HG03095 (cell line): ENCODE measurements at regions not wholly inside any gene's neighbourhood (a gene's known extent, or its start where the extent isn't known, plus 50 kb on each side); places are given as distances from the start of the nearest gene placed in this dataset.

ENCODE experiments used
- ATAC-seq: cut with Tn5 transposase; IDR thresholded peaks from one replicate; pipeline ENCODE4 v1.9.1; 2021; ENCODE audit warnings: moderate library complexity; ENCODE audit not compliant: unreplicated experiment

GRCh38 chr20:50339466-50339901, 148.9 kb downstream of the CEBPB start:
- no peak for ATAC-seq

GRCh38 chr20:50340541-50340940, 149.9 kb downstream of the CEBPB start:
- ATAC-seq, result no peak

DNA sequence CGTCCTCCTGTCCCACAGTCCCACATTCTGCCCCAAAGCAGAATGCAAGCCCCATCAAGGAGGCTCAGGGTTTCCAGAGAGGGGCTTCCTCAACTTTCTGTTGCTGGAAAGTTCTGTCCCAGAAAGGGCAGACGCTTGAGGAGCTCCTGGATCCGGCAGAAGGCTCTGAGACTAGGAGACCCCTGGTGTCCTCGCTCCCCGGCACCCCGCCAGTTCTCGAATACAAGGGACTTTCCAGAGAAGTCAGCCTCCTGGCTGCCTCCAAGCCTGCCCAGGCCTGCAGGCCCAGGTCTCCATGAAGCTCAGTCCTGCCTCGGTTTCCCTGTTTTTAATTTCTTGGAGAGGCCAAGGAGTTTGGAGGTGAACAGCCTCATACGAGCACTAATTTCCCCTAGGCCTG, 150.4 kb downstream of the CEBPB start:
- no peak for ATAC-seq

DNA sequence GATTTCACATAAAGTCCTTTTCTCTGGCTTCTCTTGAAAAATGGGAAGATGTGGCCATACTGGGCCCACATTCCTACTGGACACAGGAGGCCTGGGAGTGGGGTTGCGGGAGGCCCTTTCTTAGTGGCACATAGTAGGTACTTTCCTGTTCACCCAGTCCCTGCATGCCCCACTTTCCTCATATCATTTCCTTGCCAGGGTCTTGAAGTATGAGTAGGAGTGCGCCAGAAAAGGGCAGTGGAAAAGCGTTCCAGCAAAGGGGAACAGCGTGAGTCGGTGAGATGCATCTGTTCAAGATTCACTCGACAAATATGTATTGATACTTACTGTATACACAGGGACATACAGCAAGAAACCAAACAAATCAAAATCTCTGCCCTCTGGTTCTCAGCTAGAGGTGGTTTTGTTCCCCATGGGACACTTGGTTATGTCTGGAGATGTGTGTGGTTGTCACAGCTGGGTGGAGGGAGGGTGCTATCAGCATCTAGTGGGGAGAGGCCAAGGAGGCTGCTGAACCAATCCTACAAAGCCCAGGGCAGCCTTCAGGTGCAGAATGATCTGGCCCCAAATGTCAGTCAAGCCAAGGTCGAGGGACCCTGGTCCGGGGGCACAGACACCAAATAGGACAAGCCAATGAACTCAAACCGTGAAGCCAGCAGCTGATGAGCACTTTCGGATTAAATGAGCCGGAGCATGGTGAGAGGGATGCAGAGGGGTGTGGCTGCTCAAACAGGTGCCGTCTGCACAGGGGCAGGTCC, 151.4 kb downstream of the CEBPB start:
- ATAC-seq, result no peak

DNA sequence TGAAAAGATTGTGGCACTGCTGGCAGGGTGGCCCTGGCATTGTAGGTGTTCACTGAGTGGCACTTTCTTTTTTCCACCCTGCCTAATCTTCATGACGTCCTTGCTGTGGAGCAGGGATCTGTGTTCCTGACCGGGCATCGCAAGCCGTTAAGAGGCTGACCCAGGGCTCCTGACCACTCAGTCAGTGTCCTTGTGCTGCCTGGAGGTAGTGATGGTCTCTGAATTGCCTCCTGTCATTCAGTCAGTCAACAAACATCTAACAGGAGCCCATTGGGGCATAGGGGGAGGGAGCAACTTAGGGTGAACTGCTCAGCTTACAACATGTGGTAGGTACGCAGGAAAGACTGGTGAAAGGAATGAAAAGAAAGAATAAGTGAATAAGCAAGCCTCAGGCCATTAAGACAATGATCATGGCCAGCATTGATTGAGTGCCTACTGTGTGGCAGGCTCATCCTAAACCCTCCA, 152.0 kb downstream of the CEBPB start:
- no peak for ATAC-seq

DNA sequence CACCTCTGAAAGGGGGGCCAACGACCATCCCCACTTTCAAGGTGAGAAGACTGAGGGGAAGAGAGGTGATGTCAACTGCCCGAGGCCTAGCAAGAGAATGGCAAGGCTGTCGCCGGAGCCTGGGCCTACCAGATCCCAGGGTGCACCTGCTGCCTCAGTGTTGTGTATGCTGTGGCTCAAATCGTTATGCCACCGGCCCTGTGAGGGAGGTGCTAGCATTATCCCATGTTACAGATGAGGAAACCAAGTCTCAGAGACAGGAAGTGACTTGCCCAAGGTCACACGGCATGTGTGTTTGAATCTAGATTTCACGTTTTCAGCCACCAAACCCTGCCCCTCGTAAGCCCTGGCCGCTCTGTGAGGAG, 152.5 kb downstream of the CEBPB start:
- ATAC-seq, result no peak

- ATAC-seq, result no peak
Observed at GRCh38 chr20:50343490-50344179, 153.0 kb downstream of the CEBPB start.

DNA sequence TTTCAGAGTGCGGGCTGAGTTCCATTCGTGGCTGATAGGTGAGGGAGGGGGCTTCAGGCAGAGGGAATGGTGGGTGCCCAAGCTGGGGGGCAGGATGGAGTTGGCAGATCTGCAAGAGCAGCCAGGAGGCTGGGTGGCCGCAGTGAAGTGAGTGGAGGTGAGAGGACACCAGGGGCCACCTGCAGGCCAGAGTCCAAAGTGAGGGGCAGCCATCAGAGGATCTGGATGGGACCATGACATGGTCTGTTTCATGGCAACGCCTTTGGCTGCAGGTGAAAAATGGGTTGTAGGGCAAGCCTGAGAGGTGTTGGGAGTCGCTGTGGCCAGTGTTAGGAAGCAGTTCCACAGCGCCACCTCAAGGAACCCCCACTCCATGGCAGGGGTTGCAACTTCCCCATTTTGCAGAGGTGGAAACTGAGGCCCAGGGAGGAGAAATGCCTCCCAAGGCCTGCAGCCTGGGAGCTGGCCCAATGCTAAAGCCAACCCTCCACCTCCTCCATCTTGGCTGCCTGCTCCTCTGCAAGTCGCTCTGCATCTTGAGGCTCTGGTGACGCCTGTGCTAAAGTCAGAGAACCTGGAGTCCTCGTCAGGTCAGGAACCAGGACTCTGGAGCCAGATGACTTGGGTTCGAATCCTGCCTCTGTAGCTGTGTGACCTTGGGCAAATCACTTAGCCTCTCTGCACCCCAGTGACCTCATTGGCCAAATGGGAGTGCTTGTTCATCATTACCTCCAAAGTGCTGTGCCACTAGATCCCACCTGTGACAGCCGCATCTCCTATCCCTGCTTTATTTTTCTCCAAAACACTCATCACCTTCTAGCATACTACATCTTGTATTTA, 153.8 kb downstream of the CEBPB start:
- ATAC-seq, result no peak

DNA sequence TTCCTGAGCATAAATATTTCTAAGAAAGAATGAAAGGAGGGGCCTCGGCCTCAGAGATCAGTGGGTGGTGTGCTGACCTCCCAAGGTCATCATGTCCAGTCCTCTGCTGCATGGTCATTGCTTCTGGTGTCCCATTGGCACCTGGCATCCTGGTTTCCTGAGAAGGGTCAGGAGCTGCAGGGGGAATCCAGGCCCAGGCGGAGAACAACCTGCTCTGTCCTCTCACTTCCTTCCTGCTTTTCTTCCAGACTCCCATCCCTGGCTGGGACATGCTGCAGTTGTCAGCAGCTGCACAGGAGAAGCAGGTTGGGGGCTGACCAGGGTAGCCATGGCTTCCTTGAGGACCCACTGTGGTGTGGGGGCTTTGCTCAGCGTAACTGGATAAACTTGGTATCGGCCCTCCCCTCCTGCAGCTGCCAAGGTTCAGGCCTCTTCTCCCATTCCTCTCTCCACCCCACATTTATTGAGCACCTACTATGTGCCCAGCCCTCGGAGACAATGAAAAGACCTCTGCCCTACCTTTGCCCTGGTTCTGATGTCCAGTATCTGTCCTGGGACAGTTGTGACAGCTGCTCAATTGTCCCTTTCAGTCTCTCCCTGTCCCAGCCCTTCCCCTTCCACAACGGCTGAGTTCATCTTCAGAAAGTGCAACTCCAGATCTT, 155.2 kb downstream of the CEBPB start:
- ATAC-seq, result no peak

DNA sequence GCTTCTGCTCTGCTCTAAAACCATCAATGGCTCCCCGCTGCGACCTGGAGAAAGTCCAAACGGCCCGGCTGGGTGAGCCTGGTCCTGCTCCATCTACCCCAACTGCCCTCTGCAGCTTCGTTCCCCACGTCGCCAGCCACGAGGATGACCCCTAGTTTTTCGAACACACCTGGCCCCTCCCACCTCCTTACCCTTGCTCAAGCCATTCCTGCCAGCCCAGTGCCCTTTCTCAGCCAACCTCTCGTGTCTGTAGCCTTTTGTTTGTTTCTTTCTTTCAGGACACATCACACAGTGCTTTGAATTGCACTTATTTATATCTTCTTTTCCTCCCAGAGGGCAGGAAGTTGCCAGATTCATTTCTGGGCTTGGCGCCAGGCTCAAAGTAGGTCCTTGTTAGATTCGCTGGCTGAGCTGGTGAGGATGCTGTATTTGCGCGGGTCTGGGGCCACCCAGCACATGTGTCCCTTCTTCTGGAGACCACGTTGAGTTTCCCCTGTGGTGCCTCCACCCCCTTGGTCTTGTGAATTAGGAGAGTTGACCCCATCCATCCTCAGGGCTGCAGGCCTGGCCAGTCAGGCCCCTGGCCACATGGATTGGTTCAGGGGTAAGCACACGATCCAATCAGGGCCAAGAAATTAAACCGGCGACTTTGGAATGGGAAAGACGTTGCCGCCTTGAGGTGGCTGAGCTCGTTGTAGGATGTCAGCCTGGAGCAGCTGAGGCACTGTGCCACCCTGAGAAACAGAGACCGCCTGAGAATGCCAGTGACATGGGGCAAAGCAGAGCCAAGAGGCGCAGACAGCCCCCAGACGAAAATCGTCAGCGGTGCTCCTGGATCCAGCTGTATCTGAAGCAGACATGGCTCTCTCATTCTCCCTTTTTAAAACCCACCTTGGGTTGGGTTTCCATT, 156.0 kb downstream of the CEBPB start:
- no peak for ATAC-seq

DNA sequence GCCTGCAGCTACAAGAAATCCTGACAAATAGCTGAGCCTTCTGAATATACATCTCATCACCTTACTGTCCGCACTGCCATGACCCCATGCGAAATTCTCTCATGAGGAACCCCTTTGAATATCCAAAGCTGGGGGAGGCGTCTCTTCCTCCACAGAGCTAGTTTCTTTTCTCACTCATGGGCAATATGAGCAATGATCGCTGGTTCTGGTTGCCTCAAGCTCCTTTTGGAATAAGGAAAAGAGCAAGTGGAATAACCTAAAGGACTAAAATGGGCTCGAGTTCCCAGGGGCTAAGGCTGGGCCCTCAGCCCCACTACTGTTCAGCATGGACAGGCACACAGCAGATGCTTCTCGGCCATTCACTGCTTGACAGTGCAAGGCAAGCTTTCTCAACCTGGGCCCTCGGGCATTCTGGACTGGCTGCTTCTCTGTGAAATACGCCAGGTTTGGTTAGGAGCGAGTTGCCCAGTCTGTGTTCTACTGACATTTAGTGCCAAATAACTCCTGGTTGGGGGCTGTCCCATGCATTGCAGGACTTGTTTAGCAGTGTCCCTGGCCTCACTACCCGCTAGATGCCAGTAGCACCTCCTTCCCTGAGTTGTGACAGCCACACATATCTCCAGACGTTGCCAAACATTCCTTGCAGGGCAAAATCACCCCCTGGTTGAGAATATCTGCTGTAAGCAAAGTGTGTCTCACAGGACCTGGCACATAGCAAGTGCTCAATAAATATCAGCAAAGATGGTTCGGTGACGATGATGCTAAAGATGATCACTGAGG, 156.8 kb downstream of the CEBPB start:
- no peak for ATAC-seq

DNA sequence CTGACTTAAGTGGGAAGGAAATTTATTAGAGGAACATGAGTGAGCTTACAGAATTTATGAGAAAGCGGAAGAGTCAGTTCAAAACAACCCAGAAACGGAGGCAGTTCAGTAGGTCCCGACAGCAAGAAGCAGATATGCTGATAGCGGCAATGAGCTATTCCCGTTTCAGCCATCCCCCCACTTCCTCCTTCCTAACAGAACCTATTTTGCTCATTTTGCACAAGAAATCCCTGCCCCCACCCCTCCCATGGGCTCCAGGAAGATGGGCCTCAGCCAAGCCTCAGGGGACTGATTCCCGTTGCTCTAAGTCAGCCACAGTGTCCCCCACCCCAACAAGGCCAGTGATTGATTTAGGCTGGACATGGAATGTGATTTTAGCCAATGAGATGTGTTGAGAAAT, 157.5 kb downstream of the CEBPB start:
- ATAC-seq, result no peak

DNA sequence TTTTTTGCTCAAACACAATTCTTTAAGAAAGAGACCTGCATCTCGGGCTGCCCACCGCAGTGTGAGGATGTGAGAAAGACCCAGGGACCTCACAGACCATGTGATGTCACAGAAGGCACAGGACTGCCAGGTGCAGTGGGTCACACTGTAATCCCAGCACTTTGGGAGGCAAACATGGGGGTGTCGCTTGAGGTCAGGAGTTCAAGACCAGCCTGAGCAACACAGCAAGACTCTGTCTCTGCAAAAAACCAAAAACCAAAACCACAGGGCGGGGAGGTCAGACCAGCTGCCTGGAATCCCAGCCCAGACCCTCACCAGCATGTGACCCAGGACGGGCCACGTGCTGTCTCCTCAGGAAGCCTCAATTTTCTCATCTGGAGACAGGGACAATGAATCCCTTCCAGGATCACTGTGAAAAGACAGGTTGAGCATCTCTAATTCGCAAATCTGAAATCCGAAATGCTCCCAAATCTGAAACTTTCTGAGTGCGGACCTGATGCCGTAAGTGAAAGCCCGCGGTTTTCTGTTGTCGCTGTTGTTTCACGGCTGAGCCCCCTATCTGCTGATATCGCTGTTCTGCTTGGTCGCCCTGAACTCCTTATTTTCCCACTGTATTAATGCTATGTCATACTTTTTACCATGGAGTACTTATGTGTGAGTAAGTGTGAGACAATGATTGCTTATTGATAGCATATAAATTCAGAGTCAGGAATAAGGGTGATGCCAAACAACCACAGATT, 159.5 kb upstream of the PTPN1 start:
- ATAC-seq, result no peak

GRCh38 chr20:50351541-50351940, 158.6 kb upstream of the PTPN1 start:
- no peak for ATAC-seq

- no peak for ATAC-seq
Observed at GRCh38 chr20:50353289-50353961, 156.8 kb upstream of the PTPN1 start.

DNA sequence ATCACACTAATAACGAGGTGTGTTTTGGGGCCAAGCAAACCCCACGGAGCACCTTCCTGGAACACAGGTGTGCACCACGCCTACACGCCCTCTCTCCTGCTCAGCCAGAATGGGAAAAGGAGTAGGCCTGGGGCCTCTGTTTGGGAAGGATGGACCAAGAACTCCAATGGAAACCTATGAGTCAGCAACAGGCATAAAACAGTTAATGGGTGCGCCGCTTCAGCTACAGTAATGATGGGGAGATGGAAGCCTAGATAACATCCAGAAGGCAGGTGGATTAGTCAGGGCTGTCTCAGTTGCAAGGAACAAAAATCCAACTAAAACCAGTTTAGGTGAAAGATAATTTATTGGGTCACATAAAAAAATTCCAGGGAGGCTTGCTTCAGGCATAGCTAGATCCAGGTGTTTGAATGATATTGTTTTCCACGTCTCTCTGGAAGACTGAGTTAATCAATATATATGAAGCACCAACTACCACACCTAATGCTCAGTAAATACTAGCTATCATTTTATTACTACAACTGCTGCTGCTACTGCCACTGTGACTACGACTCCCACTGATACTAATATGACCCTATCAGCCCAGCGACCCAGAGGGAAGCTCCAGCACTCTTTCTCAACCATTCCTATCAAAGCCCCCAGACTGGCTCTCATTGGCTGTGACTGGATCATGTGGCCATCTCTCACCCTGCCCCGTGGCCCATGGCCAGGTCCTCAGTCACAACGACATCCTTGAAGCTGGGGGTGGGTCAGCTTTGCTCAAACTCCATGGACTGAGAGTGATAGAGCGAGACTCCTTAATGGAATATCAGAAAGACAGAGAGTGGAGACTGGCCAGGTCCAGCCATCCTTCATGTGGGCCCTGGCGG, 155.2 kb upstream of the PTPN1 start:
- no peak for ATAC-seq
